ENCODE measurements at regions not wholly inside any gene's neighbourhood (a gene's known extent, or its start where the extent isn't known, plus 50 kb on each side); places are given as distances from the start of the nearest gene placed in this dataset.

DNA sequence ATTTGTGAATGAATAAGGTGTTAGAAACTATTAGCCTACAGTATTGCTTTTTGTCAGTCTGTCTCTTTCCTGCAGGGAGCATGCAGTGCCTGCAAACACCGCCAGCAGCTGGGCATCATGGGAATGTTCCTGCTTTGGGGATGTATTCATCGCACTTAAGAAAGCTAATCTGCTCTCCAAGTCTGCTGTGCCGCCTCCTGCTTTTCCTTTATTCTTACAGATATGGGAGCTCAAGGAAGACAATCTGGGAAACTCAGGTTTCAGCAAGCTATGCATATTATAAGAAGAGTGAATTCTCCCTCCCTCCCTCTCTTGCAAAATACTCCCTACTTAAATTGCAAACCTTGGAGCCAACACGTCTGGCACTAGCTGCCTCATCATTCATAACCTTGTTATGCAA lies 479.2 kb upstream of the ACVR2A start:
- Histone ChIP-seq H3K4me1 (ENCODE audit: low read depth) (no peaks in the 10 kb centered on the region), H3K36me3 (no peaks in the 10 kb centered on the region), H3K4me3 (no peak overlapping the region), H3K27ac (no peak overlapping the region), H3K9me3 (ENCODE audit: low read depth) (no peaks in the 10 kb centered on the region), H3K27me3 (no peaks in the 10 kb centered on the region)
- TF ChIP-seq, protein P1, sequence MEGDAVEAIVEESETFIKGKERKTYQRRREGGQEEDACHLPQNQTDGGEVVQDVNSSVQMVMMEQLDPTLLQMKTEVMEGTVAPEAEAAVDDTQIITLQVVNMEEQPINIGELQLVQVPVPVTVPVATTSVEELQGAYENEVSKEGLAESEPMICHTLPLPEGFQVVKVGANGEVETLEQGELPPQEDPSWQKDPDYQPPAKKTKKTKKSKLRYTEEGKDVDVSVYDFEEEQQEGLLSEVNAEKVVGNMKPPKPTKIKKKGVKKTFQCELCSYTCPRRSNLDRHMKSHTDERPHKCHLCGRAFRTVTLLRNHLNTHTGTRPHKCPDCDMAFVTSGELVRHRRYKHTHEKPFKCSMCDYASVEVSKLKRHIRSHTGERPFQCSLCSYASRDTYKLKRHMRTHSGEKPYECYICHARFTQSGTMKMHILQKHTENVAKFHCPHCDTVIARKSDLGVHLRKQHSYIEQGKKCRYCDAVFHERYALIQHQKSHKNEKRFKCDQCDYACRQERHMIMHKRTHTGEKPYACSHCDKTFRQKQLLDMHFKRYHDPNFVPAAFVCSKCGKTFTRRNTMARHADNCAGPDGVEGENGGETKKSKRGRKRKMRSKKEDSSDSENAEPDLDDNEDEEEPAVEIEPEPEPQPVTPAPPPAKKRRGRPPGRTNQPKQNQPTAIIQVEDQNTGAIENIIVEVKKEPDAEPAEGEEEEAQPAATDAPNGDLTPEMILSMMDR (IDR thresholded peaks at IDR 0.05; ENCODE audit: low read depth, low read length): peak; percentile 10
- DNase-seq (ENCODE audit: low read depth in 1 of 2, low spot score in 1 of 2): peak in 1 of 2 donors; percentile 54

- no peak for DNase-seq (ENCODE audit: low read depth in 1 of 2, low spot score in 1 of 2)
- Histone ChIP-seq H3K27me3 (no peaks in the 10 kb centered on the region), H3K36me3 (no peaks in the 10 kb centered on the region), H3K4me3 (no peak overlapping the region), H3K27ac (no peak overlapping the region), H3K4me1 (ENCODE audit: low read depth) (no peaks in the 10 kb centered on the region), H3K9me3 (ENCODE audit: low read depth) (no peaks in the 10 kb centered on the region)
- TF ChIP-seq, protein P1 (IDR thresholded peaks at IDR 0.05; ENCODE audit: low read depth, low read length): no peak
These were observed 480.2 kb upstream of the ACVR2A start for GRCh38 chr2:147364597-147364996.

GRCh38 chr2:147363181-147363580 lies 481.6 kb upstream of the ACVR2A start:
- Histone ChIP-seq H3K36me3 (no peaks in the 10 kb centered on the region), H3K27me3 (no peaks in the 10 kb centered on the region), H3K4me1 (ENCODE audit: low read depth) (no peaks in the 10 kb centered on the region), H3K27ac (no peak overlapping the region), H3K9me3 (ENCODE audit: low read depth) (no peaks in the 10 kb centered on the region), H3K4me3 (no peak overlapping the region)
- TF ChIP-seq, protein P1 (IDR thresholded peaks at IDR 0.05; ENCODE audit: low read depth, low read length): no peak
- DNase-seq (ENCODE audit: low read depth in 1 of 2, low spot score in 1 of 2): no peak

GRCh38 chr2:147358375-147358774 lies 486.5 kb upstream of the ACVR2A start:
- no peaks in the 10 kb centered on the region for H3K27me3 ChIP-seq
- H3K27ac ChIP-seq: no peak overlapping the region
- TF ChIP-seq, protein P1 (IDR thresholded peaks at IDR 0.05; ENCODE audit: low read depth, low read length): no peak
- no peaks in the 10 kb centered on the region for H3K4me1 ChIP-seq (ENCODE audit: low read depth)
- no peaks in the 10 kb centered on the region for H3K9me3 ChIP-seq (ENCODE audit: low read depth)
- DNase-seq (ENCODE audit: low read depth in 1 of 2, low spot score in 1 of 2): no peak
- H3K4me3 ChIP-seq: no peak overlapping the region
- no peaks in the 10 kb centered on the region for H3K36me3 ChIP-seq

GRCh38 chr2:147356157-147356556 lies 488.7 kb upstream of the ACVR2A start:
- TF ChIP-seq, protein P1 (IDR thresholded peaks at IDR 0.05; ENCODE audit: low read depth, low read length): no peak
- no peaks in the 10 kb centered on the region for H3K4me1 ChIP-seq (ENCODE audit: low read depth)
- no peaks in the 10 kb centered on the region for H3K9me3 ChIP-seq (ENCODE audit: low read depth)
- DNase-seq (ENCODE audit: low read depth in 1 of 2, low spot score in 1 of 2): no peak
- H3K4me3 ChIP-seq: no peak overlapping the region
- no peaks in the 10 kb centered on the region for H3K36me3 ChIP-seq
- H3K27ac ChIP-seq: no peak overlapping the region
- no peaks in the 10 kb centered on the region for H3K27me3 ChIP-seq

GRCh38 chr2:147355706-147356105 lies 489.1 kb upstream of the ACVR2A start:
- H3K27me3 ChIP-seq: no peaks in the 10 kb centered on the region
- H3K27ac ChIP-seq: no peak overlapping the region
- no peaks in the 10 kb centered on the region for H3K4me1 ChIP-seq (ENCODE audit: low read depth)
- H3K4me3 ChIP-seq: no peak overlapping the region
- TF ChIP-seq, protein P1 (IDR thresholded peaks at IDR 0.05; ENCODE audit: low read depth, low read length): no peak
- H3K9me3 ChIP-seq (ENCODE audit: low read depth): no peaks in the 10 kb centered on the region
- no peak for DNase-seq (ENCODE audit: low read depth in 1 of 2, low spot score in 1 of 2)
- no peaks in the 10 kb centered on the region for H3K36me3 ChIP-seq
